IPS-20b (cell line): ENCODE measurements at regions not wholly inside any gene's neighbourhood (a gene's known extent, or its start where the extent isn't known, plus 50 kb on each side); places are given as distances from the start of the nearest gene placed in this dataset.
"Not testable (repeated sequence)": the region's sequence is repeated elsewhere in the genome, so short reads cannot be mapped to it uniquely, and the experiment has no call there.

Experiments used
- H3K27ac ChIP-seq: one replicate; pipeline ENCODE4 v1.5.1; 2013; ENCODE audit warnings: low read length
- H3K27me3 ChIP-seq: 2 replicates; pipeline ENCODE4 v1.6.1; 2013; ENCODE audit warnings: mild to moderate bottlenecking, low read length, inconsistent platforms; ENCODE audit not compliant: insufficient read depth
- H3K36me3 ChIP-seq: 2 replicates; pipeline ENCODE4 v1.6.1; 2013; ENCODE audit warnings: low read depth, mild to moderate bottlenecking, inconsistent platforms, low read length, moderate library complexity; ENCODE audit not compliant: insufficient read depth
- H3K4me1 ChIP-seq: 2 replicates; pipeline ENCODE4 v1.6.1; 2013; ENCODE audit warnings: mild to moderate bottlenecking, control low read depth, inconsistent platforms, low read length, moderate library complexity; ENCODE audit not compliant: insufficient read depth
- H3K4me3 ChIP-seq: 2 replicates; pipeline ENCODE4 v1.5.1; 2013; ENCODE audit warnings: mild to moderate bottlenecking, low read length, inconsistent platforms
- H3K9ac ChIP-seq: 2 replicates; pipeline ENCODE4 v1.6.1; 2013; ENCODE audit warnings: low read depth, mild to moderate bottlenecking, inconsistent platforms, low read length, moderate library complexity
- H3K9me3 ChIP-seq: 2 replicates; pipeline ENCODE4 v1.6.1; 2013; ENCODE audit warnings: mild to moderate bottlenecking, low read depth, low read length, inconsistent platforms; ENCODE audit not compliant: insufficient read depth

DNA sequence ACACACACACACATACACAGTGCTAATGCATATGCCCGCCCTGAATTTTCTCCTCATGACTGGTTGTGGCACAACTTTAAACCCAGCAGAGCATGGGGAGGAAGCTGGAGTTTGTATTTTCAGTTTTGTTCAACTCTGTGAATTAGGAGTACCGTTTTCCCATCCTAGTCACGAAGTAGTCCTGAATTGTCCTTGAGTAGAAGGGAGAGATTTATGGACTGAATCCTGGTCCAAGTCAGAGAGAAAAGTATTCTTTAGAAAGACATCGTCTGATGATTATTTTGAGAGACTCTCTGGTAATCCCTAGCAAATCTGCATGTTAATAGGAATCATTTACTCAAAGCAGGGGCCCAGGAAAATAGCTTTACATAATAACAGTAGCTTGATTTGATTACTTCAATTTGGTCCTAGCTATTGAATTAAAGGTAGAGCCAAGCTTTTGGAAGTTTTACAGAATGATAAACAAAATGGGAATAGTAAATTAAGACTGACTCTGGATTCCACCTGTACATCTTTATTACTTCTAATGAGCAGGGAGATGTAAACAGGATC, 60.5 kb upstream of the OLIG2 start:
- Histone ChIP-seq H3K9me3 (peaks cover 11% of the 10 kb centered on the region; the same call in 1 of the 2 replicates), H3K36me3 (no peaks in the 10 kb centered on the region), H3K9ac (no peak overlapping the region), H3K27ac (no peak overlapping the region), H3K4me3 (peak overlapping the region; percentile 32; the same call in 1 of the 2 replicates), H3K4me1 (peaks cover 14% of the 10 kb centered on the region; the same call in 1 of the 2 replicates), H3K27me3 (no peaks in the 10 kb centered on the region)

GRCh38 chr21:32966120-32966519, 59.6 kb upstream of the OLIG2 start:
- Histone ChIP-seq H3K9me3 (peaks cover 11% of the 10 kb centered on the region; the same call in 1 of the 2 replicates), H3K36me3 (no peaks in the 10 kb centered on the region), H3K27ac (no peak overlapping the region), H3K4me3 (no peak overlapping the region), H3K27me3 (no peaks in the 10 kb centered on the region), H3K9ac (no peak overlapping the region), H3K4me1 (peaks cover 14% of the 10 kb centered on the region; the same call in 1 of the 2 replicates)

DNA sequence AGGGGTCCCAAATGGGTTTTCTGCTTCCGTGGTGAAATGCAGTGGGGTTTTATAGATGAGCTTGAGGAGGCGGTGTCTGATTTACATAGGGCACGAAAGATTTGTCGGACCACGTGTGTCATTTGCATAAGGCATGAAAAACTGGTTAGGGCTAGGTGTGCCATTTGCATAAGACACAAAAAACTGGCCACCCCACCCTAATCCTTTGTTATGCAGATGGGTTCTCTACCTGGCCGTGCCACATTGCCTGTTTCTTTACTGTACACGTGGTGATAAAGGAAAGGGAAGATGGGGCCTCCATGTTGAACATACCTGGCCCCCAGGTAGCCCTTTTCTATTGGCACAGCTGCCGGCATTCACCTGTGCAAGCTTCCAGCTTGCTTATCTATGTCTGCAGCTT, 57.6 kb upstream of the OLIG2 start:
- not testable (repeated sequence) for H3K36me3 ChIP-seq, H3K9ac ChIP-seq, H3K27me3 ChIP-seq, H3K4me3 ChIP-seq, H3K27ac ChIP-seq
- Histone ChIP-seq H3K9me3 (peaks cover 11% of the 10 kb centered on the region; the same call in 1 of the 2 replicates), H3K4me1 (peaks cover 14% of the 10 kb centered on the region; the same call in 1 of the 2 replicates)

DNA sequence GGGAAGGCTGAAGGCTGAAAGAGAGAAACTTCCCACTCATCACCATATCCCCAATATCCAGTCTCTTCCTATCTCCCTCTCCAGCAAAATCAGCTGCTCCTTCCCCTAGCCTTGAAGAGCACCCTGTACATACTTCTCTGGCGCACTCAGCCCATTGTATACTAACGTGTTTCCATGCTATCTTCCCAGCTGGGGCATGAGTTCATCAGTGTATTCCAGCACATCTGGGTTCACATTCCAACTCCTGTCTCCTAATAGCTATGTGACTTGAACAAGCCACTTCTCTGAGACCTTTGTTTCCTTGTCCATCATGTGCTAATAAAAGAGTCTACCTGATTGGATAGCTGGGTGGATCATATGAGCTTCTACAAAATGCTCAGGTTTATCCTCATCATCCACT, 51.1 kb upstream of the OLIG2 start:
- Histone ChIP-seq H3K4me3 (no peak overlapping the region), H3K4me1 (peaks cover 8% of the 10 kb centered on the region; the same call in 1 of the 2 replicates), H3K27me3 (no peaks in the 10 kb centered on the region), H3K36me3 (no peaks in the 10 kb centered on the region), H3K9me3 (0 out of 2 replicates have a peak, but pooled peaks cover under 1% of the 10 kb centered on the region), H3K27ac (no peak overlapping the region), H3K9ac (no peak overlapping the region)

GRCh38 chr21:32975811-32976431, 49.8 kb upstream of the OLIG2 start:
- H3K36me3 ChIP-seq = no peaks in the 10 kb centered on the region
- no peak overlapping the region for H3K9ac ChIP-seq
- H3K9me3 ChIP-seq = no peaks in the 10 kb centered on the region
- no peaks in the 10 kb centered on the region for H3K27me3 ChIP-seq
- no peak overlapping the region for H3K27ac ChIP-seq
- H3K4me3 ChIP-seq = no peak overlapping the region
- H3K4me1 ChIP-seq = peaks cover 8% of the 10 kb centered on the region; the same call in 1 of the 2 replicates
